ENCODE measurements at regions not wholly inside any gene's neighbourhood (a gene's known extent, or its start where the extent isn't known, plus 50 kb on each side); places are given as distances from the start of the nearest gene placed in this dataset.

DNA sequence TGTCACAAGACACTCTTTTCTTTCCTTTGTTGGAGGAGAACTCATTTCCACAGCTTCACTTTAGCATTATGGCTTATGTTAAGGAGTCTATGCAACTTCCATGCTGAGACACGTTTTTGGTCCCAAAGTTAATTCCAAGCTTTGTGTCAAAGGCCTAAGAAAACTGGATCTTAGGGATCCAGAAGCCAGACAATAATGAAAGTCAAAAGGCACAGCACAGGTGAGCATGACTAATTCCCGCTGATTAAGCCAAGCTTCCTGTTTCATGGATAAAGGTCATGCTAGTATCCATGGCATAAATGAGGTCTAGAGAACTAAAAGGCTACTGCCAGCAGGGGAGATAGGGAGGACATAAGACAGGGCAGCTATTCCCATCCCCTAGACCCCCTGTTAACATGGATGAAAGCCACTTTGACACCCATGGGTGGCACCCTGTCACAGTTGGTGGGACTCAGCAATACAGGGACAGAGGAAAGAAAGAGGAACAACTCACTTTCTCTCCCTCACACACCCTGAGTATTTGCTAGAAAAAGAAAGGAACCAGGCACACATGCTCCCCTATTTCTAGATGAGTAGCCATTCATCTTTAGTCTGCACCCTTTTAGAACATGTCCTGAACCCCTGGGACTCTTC lies 438.1 kb upstream of the CDH9 start:
- no peaks in the 10 kb centered on the region for H3K79me2 ChIP-seq (ENCODE audit: insufficient read depth, low read length)
- H4K20me1 ChIP-seq (ENCODE audit: insufficient read depth, low read length): no peaks in the 10 kb centered on the region
- H3K27ac ChIP-seq (ENCODE audit: low read depth, low read length): no peak overlapping the region
- DNase-seq (ENCODE audit: insufficient read length, low spot score, missing footprints): no peak
- H3K27me3 ChIP-seq (ENCODE audit: insufficient read depth, low read length): no peaks in the 10 kb centered on the region
- no peak overlapping the region for H3K4me3 ChIP-seq (ENCODE audit: insufficient read depth, low read length)
- H2AFZ ChIP-seq (ENCODE audit: low read length): no peak overlapping the region
- H3K36me3 ChIP-seq (ENCODE audit: insufficient read depth, low read length): no peaks in the 10 kb centered on the region
- TF ChIP-seq, protein P1, sequence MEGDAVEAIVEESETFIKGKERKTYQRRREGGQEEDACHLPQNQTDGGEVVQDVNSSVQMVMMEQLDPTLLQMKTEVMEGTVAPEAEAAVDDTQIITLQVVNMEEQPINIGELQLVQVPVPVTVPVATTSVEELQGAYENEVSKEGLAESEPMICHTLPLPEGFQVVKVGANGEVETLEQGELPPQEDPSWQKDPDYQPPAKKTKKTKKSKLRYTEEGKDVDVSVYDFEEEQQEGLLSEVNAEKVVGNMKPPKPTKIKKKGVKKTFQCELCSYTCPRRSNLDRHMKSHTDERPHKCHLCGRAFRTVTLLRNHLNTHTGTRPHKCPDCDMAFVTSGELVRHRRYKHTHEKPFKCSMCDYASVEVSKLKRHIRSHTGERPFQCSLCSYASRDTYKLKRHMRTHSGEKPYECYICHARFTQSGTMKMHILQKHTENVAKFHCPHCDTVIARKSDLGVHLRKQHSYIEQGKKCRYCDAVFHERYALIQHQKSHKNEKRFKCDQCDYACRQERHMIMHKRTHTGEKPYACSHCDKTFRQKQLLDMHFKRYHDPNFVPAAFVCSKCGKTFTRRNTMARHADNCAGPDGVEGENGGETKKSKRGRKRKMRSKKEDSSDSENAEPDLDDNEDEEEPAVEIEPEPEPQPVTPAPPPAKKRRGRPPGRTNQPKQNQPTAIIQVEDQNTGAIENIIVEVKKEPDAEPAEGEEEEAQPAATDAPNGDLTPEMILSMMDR (IDR thresholded peaks at IDR 0.05; ENCODE audit: extremely low read depth, low read depth, low read length): no peak
- no peaks in the 10 kb centered on the region for H3K4me1 ChIP-seq (ENCODE audit: insufficient read depth, low read length)
- H3K9me3 ChIP-seq (ENCODE audit: low read depth, low read length): no peaks in the 10 kb centered on the region
- H3K4me2 ChIP-seq (ENCODE audit: insufficient read depth, low read length): no peak overlapping the region

DNA sequence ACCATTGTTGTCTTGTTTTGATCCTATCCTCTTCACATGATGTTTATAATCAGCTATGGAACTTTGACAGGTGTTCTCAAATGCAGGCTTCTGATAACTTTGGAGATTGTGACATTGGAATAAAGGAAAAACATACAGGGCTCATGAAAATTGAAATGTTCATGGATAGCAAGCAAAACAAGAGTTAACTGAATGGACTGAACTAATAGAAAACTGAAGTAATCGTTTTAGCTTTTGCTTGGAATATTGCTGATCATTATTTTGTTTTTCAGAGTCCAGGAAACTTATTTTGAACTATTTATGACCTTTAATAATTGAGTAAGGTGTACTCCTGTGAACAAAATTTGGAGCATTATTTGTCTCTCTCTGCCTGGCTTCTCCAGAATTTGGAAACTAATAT lies 436.7 kb upstream of the CDH9 start:
- TF ChIP-seq, protein P1 (IDR thresholded peaks at IDR 0.05; ENCODE audit: extremely low read depth, low read depth, low read length): no peak
- no peak overlapping the region for H3K27ac ChIP-seq (ENCODE audit: low read depth, low read length)
- no peaks in the 10 kb centered on the region for H3K4me1 ChIP-seq (ENCODE audit: insufficient read depth, low read length)
- H3K36me3 ChIP-seq (ENCODE audit: insufficient read depth, low read length): no peaks in the 10 kb centered on the region
- no peak overlapping the region for H2AFZ ChIP-seq (ENCODE audit: low read length)
- DNase-seq (ENCODE audit: insufficient read length, low spot score, missing footprints): no peak
- H3K4me3 ChIP-seq (ENCODE audit: insufficient read depth, low read length): no peak overlapping the region
- H3K79me2 ChIP-seq (ENCODE audit: insufficient read depth, low read length): no peaks in the 10 kb centered on the region
- no peaks in the 10 kb centered on the region for H4K20me1 ChIP-seq (ENCODE audit: insufficient read depth, low read length)
- H3K9me3 ChIP-seq (ENCODE audit: low read depth, low read length): no peaks in the 10 kb centered on the region
- H3K27me3 ChIP-seq (ENCODE audit: insufficient read depth, low read length): no peaks in the 10 kb centered on the region
- H3K4me2 ChIP-seq (ENCODE audit: insufficient read depth, low read length): no peak overlapping the region

DNA sequence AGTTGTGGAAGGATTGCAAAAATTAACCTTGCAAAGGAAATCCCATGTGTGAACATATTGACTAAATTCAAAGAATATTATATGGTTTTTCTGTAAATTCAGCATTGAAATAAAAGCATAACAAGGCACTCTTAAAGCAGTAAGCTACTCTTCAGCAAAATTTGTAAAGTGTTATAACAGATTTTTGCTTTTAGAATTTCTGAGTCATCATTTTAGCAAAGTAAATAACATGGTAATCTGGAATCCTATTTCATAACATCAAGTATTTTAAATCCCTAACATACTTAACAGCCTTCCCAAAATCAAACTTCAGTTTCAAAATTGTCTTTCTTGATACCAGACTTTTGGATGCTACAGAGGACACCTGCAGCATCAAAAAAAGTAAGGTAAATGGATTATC lies 436.0 kb upstream of the CDH9 start:
- Histone ChIP-seq H3K4me3 (ENCODE audit: insufficient read depth, low read length) (no peak overlapping the region), H3K27ac (ENCODE audit: low read depth, low read length) (no peak overlapping the region), H3K4me1 (ENCODE audit: insufficient read depth, low read length) (no peaks in the 10 kb centered on the region), H3K36me3 (ENCODE audit: insufficient read depth, low read length) (no peaks in the 10 kb centered on the region), H4K20me1 (ENCODE audit: insufficient read depth, low read length) (no peaks in the 10 kb centered on the region), H3K27me3 (ENCODE audit: insufficient read depth, low read length) (no peaks in the 10 kb centered on the region), H2AFZ (ENCODE audit: low read length) (no peak overlapping the region), H3K9me3 (ENCODE audit: low read depth, low read length) (no peaks in the 10 kb centered on the region), H3K79me2 (ENCODE audit: insufficient read depth, low read length) (no peaks in the 10 kb centered on the region), H3K4me2 (ENCODE audit: insufficient read depth, low read length) (no peak overlapping the region)
- no peak for DNase-seq (ENCODE audit: insufficient read length, low spot score, missing footprints)
- TF ChIP-seq, protein P1 (IDR thresholded peaks at IDR 0.05; ENCODE audit: extremely low read depth, low read depth, low read length): no peak

DNA sequence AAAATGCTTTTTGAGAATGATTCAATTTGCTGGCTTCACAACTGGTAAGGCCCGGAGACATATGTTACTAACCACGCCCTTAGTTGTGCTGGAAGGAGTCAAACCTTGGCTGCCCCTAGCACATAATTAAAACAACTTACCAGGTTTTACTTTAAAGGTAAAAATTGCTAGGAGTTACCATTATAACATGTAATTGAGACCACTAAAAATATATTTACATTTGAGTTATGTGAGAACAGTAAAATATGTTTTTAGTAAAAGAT lies 435.6 kb upstream of the CDH9 start:
- Histone ChIP-seq H3K4me1 (ENCODE audit: insufficient read depth, low read length) (no peaks in the 10 kb centered on the region), H2AFZ (ENCODE audit: low read length) (no peak overlapping the region), H3K4me3 (ENCODE audit: insufficient read depth, low read length) (no peak overlapping the region), H3K4me2 (ENCODE audit: insufficient read depth, low read length) (no peak overlapping the region), H3K36me3 (ENCODE audit: insufficient read depth, low read length) (no peaks in the 10 kb centered on the region), H3K9me3 (ENCODE audit: low read depth, low read length) (no peaks in the 10 kb centered on the region), H4K20me1 (ENCODE audit: insufficient read depth, low read length) (no peaks in the 10 kb centered on the region), H3K79me2 (ENCODE audit: insufficient read depth, low read length) (no peaks in the 10 kb centered on the region), H3K27ac (ENCODE audit: low read depth, low read length) (no peak overlapping the region), H3K27me3 (ENCODE audit: insufficient read depth, low read length) (no peaks in the 10 kb centered on the region)
- DNase-seq (ENCODE audit: insufficient read length, low spot score, missing footprints): no peak
- TF ChIP-seq, protein P1 (IDR thresholded peaks at IDR 0.05; ENCODE audit: extremely low read depth, low read depth, low read length): no peak

Measured in osteoblast (primary cell).